ENCODE measurements at regions not wholly inside any gene's neighbourhood (a gene's known extent, or its start where the extent isn't known, plus 50 kb on each side); places are given as distances from the start of the nearest gene placed in this dataset.

- H2BK15ac ChIP-seq (ENCODE audit: low read length), result no peak overlapping the region
- H2BK12ac ChIP-seq (ENCODE audit: low read depth, low read length), result no peak overlapping the region
- H2BK120ac ChIP-seq (replicated peaks; ENCODE audit: low read depth, low read length), result no peak overlapping the region
- no peak overlapping the region for H2BK20ac ChIP-seq (ENCODE audit: low read length)
- no peak overlapping the region for H3K18ac ChIP-seq (ENCODE audit: extremely low read depth, low read length)
- H4K91ac ChIP-seq (replicated peaks; ENCODE audit: insufficient read length, low read length), result no peak overlapping the region
- H3K27me3 ChIP-seq (replicated peaks in 1 of 4; ENCODE audit: control insufficient read depth in 3 of 4, extremely low read depth in 1 of 4, insufficient read depth in 3 of 4, low read length in 3 of 4), result no peaks in the 10 kb centered on the region
- H3K9ac ChIP-seq (replicated peaks in 1 of 4; ENCODE audit: extremely low read depth in 1 of 4, low read depth in 3 of 4, low read length in 3 of 4), result no peak overlapping the region
- 84% methylated on average over 1 of the region's 1 CpG; no CpG with 5 or more reads in 1 of the 2 experiments for WGBS, 2 experiments (ENCODE audit: extremely low coverage in 1 of 2, insufficient coverage in 1 of 2, insufficient read length in 1 of 2, insufficient replicate concordance in 2 of 2, low coverage in 1 of 2, low lambda C conversion rate in 2 of 2, missing lambda C conversion rate in 1 of 2)
- no peak overlapping the region for H3K4me2 ChIP-seq (ENCODE audit: insufficient read depth in 1 of 2, low read depth in 2 of 2, low read length in 2 of 2)
- H3K4me1 ChIP-seq (replicated peaks in 1 of 4; ENCODE audit: control insufficient read depth in 3 of 4, insufficient read depth in 4 of 4, low read length in 3 of 4), result no peaks in the 10 kb centered on the region
- no peak overlapping the region for H3K4me3 ChIP-seq (ENCODE audit: extremely low read depth in 1 of 4, insufficient read depth in 2 of 4, low read depth in 3 of 4, low read length in 4 of 4)
- H3K27ac ChIP-seq (ENCODE audit: low read depth, low read length), result no peak overlapping the region
- H2AK5ac ChIP-seq (ENCODE audit: low read depth, low read length), result no peak overlapping the region
- peaks cover 0 to 16% of the 10 kb centered on the region in 2 experiments; a peak in 2 of 4 replicates for H3K9me3 ChIP-seq (ENCODE audit: insufficient read depth in 2 of 2, low read depth in 1 of 2, low read length in 1 of 2)
- H3K4ac ChIP-seq (replicated peaks; ENCODE audit: insufficient read length, low read depth, low read length), result no peak overlapping the region
- no peaks in the 10 kb centered on the region for H3K79me2 ChIP-seq (ENCODE audit: control insufficient read depth in 1 of 2, insufficient read depth in 2 of 2, low read length in 2 of 2)
- H4K8ac ChIP-seq (ENCODE audit: extremely low read depth, insufficient read depth, low read length), result no peak overlapping the region
- ChIA-PET POLR2A (ENCODE audit: partially characterized antibody) (no interaction called here), CTCF (ENCODE audit: partially characterized antibody) (interaction anchor here (0.6 to 1.6 kb wide), 4 partner anchors 11 to 270 kb away, joined by 3 to 4 read pairs (median 3); no protein-coding TSS in a partner anchor)
- H4K5ac ChIP-seq (ENCODE audit: insufficient read length, low read depth, low read length), result no peak overlapping the region
- H3K23me2 ChIP-seq (ENCODE audit: low read depth, low read length), result no peaks in the 10 kb centered on the region
- DNase-seq (ENCODE audit: low read depth in 1 of 2, low spot score in 2 of 2), result no peak
- H4K20me1 ChIP-seq (replicated peaks in 1 of 2; ENCODE audit: control insufficient read depth in 1 of 2, insufficient read depth in 2 of 2, low read length in 2 of 2), result no peaks in the 10 kb centered on the region
- no peaks in the 10 kb centered on the region for H3K79me1 ChIP-seq (ENCODE audit: low read depth, low read length)
- no peak overlapping the region for H3K23ac ChIP-seq (ENCODE audit: insufficient read length)
- TF ChIP-seq ASH2L (IDR thresholded peaks at IDR 0.05; ENCODE audit: low read length) (no peak), NRF1 (IDR thresholded peaks at IDR 0.05; ENCODE audit: low read depth, low read length) (no peak), TBP (IDR thresholded peaks at IDR 0.05; ENCODE audit: low read depth, low read length) (no peak), E2F6 (IDR thresholded peaks at IDR 0.05) (no peak), ZNF274 (IDR thresholded peaks at IDR 0.05; ENCODE audit: borderline replicate concordance, extremely low read depth, low read length) (no peak), BACH1 (IDR thresholded peaks at IDR 0.05; ENCODE audit: low read length) (no peak), RNF2 (IDR thresholded peaks at IDR 0.05; ENCODE audit: borderline replicate concordance, low read depth, low read length, missing control alignments, poor library complexity, severe bottlenecking) (no peak), PHF8 (conservative IDR thresholded peaks at IDR 0.05; ENCODE audit: low read depth, low read length) (no peak), GTF2F1 (IDR thresholded peaks at IDR 0.05; ENCODE audit: borderline replicate concordance, low read depth, low read length) (no peak)
- FAIRE-seq, result no peak
- no peak overlapping the region for H3K56ac ChIP-seq (replicated peaks; ENCODE audit: insufficient read length, low read depth, low read length)
- H2BK5ac ChIP-seq (ENCODE audit: low read depth, low read length), result no peak overlapping the region
- no peak overlapping the region for H2AFZ ChIP-seq (ENCODE audit: low read length)
- no peaks in the 10 kb centered on the region for H3K36me3 ChIP-seq (ENCODE audit: control insufficient read depth in 2 of 4, insufficient read depth in 4 of 4, low read length in 3 of 4)
- H3K14ac ChIP-seq (ENCODE audit: insufficient read length), result no peak overlapping the region
These were observed 230.1 kb downstream of the CAAP1 start for GRCh38 chr9:26662476-26662875.
